ENCODE measurements at regions not wholly inside any gene's neighbourhood (a gene's known extent, or its start where the extent isn't known, plus 50 kb on each side); places are given as distances from the start of the nearest gene placed in this dataset.

GRCh38 chr21:24280596-24280995, 1326.7 kb downstream of the MRPL39 start:
- no peak overlapping the region for H3K9ac ChIP-seq (ENCODE audit: low read length)
- H4K20me1 ChIP-seq (ENCODE audit: insufficient read depth): no peaks in the 10 kb centered on the region
- TF ChIP-seq EP300 (conservative IDR thresholded peaks at IDR 0.05; ENCODE audit: poor library complexity, severe bottlenecking): no peak
- TF ChIP-seq CTCF (IDR thresholded peaks at IDR 0.05; ENCODE audit: poor library complexity, severe bottlenecking): no peak
- no peak for TF ChIP-seq REST (IDR thresholded peaks at IDR 0.05; ENCODE audit: borderline replicate concordance)
- TF ChIP-seq MXI1 (conservative IDR thresholded peaks at IDR 0.05; ENCODE audit: poor library complexity, severe bottlenecking): no peak
- TF ChIP-seq EZH2 (IDR thresholded peaks at IDR 0.05; ENCODE audit: borderline replicate concordance, insufficient read depth, low read length, poor library complexity, severe bottlenecking): no peak
- TF ChIP-seq SMC3 (conservative IDR thresholded peaks at IDR 0.05; ENCODE audit: poor library complexity): no peak
- TF ChIP-seq TAF1 (IDR thresholded peaks at IDR 0.05; ENCODE audit: low read depth): no peak
- TF ChIP-seq POLR2AphosphoS5 (IDR thresholded peaks at IDR 0.05): no peak
- TF ChIP-seq RAD21 (conservative IDR thresholded peaks at IDR 0.05): no peak
- H3K4me2 ChIP-seq (ENCODE audit: low read length): no peak overlapping the region
- H2AFZ ChIP-seq (ENCODE audit: low read depth, low read length): no peak overlapping the region
- no peak overlapping the region for H3K4me3 ChIP-seq (ENCODE audit: low read length)
- H3K27ac ChIP-seq (ENCODE audit: low read length): no peak overlapping the region
- no peaks in the 10 kb centered on the region for H3K36me3 ChIP-seq (ENCODE audit: insufficient read depth, low read length)
- no peaks in the 10 kb centered on the region for H3K27me3 ChIP-seq (ENCODE audit: insufficient read depth, low read depth, low read length)
- H3K9me3 ChIP-seq (ENCODE audit: low read length): peaks cover 4% of the 10 kb centered on the region
- no peaks in the 10 kb centered on the region for H3K79me2 ChIP-seq (replicated peaks; ENCODE audit: insufficient read depth, low read length)
- H3K9me2 ChIP-seq (ENCODE audit: insufficient read depth, low read length): no peaks in the 10 kb centered on the region
- no peaks in the 10 kb centered on the region for H3F3A ChIP-seq (ENCODE audit: insufficient read depth, low read length, poor library complexity, severe bottlenecking)

- no peak overlapping the region for H3K9ac ChIP-seq (ENCODE audit: low read length)
- peaks cover 4% of the 10 kb centered on the region for H3K9me3 ChIP-seq (ENCODE audit: low read length)
- no peaks in the 10 kb centered on the region for H3K27me3 ChIP-seq (ENCODE audit: insufficient read depth, low read depth, low read length)
- H3K4me2 ChIP-seq (ENCODE audit: low read length): no peak overlapping the region
- H3K4me3 ChIP-seq (ENCODE audit: low read length): no peak overlapping the region
- no peaks in the 10 kb centered on the region for H4K20me1 ChIP-seq (ENCODE audit: insufficient read depth)
- H3F3A ChIP-seq (ENCODE audit: insufficient read depth, low read length, poor library complexity, severe bottlenecking): no peaks in the 10 kb centered on the region
- no peak overlapping the region for H2AFZ ChIP-seq (ENCODE audit: low read depth, low read length)
- H3K27ac ChIP-seq (ENCODE audit: low read length): no peak overlapping the region
- no peaks in the 10 kb centered on the region for H3K79me2 ChIP-seq (replicated peaks; ENCODE audit: insufficient read depth, low read length)
- H3K36me3 ChIP-seq (ENCODE audit: insufficient read depth, low read length): no peaks in the 10 kb centered on the region
- TF ChIP-seq EP300 (conservative IDR thresholded peaks at IDR 0.05; ENCODE audit: poor library complexity, severe bottlenecking) (no peak), POLR2AphosphoS5 (IDR thresholded peaks at IDR 0.05) (no peak), MXI1 (conservative IDR thresholded peaks at IDR 0.05; ENCODE audit: poor library complexity, severe bottlenecking) (no peak), TAF1 (IDR thresholded peaks at IDR 0.05; ENCODE audit: low read depth) (no peak), RAD21 (conservative IDR thresholded peaks at IDR 0.05) (no peak), CTCF (IDR thresholded peaks at IDR 0.05; ENCODE audit: poor library complexity, severe bottlenecking) (no peak), REST (IDR thresholded peaks at IDR 0.05; ENCODE audit: borderline replicate concordance) (no peak), SMC3 (conservative IDR thresholded peaks at IDR 0.05; ENCODE audit: poor library complexity) (no peak), EZH2 (IDR thresholded peaks at IDR 0.05; ENCODE audit: borderline replicate concordance, insufficient read depth, low read length, poor library complexity, severe bottlenecking) (no peak)
- H3K9me2 ChIP-seq (ENCODE audit: insufficient read depth, low read length): no peaks in the 10 kb centered on the region
Measured at GRCh38 chr21:24278711-24279110, 1328.6 kb downstream of the MRPL39 start.

All from neural cell (in vitro differentiated cells).